Stimulated activated CD4-positive, alpha-beta T cell treated with anti-CD3 and anti-CD28 coated beads, Interleukin-4, amount 100 ng/mL, for 48 hours (primary cell): ENCODE measurements at regions not wholly inside any gene's neighbourhood (a gene's known extent, or its start where the extent isn't known, plus 50 kb on each side); places are given as distances from the start of the nearest gene placed in this dataset.
"Not testable (repeated sequence)": the region's sequence is repeated elsewhere in the genome, so short reads cannot be mapped to it uniquely, and the experiment has no call there.

Experiments
- DNase-seq, 2 donors: peaks; one replicate each; pipeline ENCODE4 v3.0.0-alpha.2; 2020; ENCODE audit warnings: low read depth in 2 of 2

DNA sequence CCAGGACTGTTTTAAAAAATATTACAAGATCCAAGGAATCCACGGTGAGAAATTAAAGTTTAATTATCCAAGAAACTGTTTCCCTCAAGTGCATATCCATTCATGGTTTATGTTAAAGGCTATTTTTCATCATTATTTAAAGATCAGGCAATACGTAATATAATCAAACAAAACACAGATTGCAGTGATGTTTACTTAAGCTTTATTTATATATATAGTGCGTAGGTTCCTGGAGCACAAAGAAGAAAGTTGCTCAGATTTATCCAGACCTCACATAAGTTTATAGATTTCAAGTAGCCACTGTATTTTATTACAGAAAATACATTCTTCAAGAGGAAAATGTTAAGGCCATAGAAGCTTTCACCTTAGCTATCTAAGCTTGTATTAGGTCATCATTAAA lies 210.0 kb upstream of the KLF14 start:
- no peak for DNase-seq

DNA sequence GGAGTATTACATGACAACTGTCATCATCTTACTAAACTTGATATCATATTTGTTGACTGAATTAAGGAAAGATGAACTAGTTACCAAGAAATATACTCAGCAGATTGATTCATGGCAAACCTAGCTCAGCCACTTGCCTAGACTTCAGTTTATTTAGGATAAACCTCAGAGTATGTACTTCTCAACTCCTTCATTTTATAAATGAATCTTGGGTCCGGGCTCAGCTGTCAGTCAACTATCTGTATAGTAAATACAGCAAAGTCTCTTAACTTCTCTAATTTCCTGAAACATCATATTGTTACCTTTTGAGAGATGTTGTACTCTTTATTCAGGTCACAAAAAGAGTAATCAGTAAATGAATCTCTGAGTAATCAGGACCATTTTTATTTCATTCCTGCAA lies 211.0 kb upstream of the KLF14 start:
- no peak for DNase-seq

DNA sequence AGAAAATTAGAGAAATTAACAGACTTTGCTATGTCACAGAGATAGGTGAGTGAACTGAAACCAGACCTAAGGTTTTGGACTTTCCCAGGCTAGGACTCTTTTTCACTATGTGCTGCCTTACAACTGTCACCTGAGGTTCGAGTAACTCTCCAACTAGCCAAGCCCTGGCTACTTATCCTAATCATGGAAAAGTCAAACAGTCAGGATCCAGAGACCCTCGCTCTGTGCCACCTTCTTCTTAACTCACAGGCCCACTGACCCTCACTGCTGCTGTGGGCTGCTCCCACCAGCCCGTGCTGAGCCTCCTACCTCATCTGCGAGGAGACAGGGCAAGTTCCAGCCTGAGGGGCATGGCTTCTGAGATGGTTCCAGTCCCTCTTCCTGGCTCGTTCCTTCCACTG lies 211.4 kb upstream of the KLF14 start:
- no peak for DNase-seq

DNA sequence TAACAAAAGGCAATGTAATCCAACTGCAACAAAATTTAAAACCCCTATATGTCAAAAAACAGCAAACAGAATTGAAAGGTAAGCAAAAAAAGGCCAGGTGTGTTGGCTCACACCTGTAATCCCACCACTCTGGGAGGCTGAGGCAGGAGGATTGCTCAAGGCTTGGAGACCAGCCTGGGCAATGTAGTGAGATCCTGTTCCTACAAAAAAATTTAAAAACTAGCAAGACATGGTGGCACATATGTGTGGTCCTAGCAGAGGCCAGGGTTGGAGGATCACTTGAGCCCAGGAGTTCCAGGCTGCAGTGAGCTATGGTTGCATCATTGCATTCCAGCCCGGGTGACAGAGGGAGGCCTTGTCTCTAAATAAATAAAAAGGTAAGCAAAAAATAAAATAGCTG lies 212.1 kb upstream of the KLF14 start:
- no peak for DNase-seq

DNA sequence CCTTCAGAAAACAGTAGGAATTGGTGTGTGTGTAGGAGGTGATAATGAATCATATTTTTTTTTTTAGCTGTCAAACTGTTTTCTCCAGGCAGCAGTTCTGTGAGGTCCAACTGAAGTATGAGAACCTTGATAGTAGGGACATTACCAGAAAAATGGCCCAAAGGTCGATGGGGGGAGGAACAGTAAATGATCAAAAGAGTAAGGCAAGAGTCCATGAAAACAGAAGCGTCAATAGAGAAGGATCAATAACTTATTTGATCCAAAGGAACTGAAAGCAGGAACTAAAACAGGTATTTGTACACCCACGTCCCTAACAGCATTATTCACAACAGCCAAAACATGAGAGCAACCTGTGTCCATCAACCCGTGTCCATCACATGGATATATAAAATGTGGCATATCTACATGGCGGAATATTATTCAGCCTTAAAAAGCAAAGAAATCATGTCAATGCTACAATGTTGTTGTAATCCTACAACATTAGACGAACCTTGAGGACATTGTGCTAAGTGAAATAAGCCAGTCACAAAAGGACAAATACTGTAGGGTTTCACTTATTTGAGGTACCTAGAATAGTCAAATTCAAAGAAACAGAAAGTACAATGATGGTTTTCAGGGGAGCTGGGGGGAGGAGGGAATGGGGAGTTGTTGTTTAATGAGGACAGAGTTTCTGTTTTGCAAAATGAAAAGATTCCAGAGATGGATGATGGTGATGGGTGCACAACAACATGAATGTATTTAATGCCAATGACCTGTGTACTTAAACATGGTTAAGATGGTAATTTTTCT lies 214.0 kb upstream of the KLF14 start:
- DNase-seq, result no peak

DNA sequence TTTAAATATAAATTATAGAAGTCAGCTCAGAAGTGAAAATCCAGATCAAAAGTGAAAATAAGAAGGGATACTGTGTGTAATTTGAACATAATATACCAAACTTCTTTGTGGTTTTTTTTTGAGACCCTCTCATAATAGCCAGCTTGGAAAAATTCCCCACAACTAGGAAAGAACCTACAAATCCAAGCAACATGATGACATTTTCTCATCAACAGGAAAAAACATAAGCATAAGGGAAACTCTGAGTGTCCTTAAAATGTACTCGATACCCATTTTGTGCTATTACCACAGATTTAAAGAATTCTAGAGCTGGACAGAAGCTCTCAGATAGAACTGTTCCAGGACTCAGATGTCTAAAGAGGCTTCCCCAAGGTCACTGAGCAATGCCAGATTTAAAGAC lies 214.8 kb upstream of the KLF14 start:
- no peak for DNase-seq

DNA sequence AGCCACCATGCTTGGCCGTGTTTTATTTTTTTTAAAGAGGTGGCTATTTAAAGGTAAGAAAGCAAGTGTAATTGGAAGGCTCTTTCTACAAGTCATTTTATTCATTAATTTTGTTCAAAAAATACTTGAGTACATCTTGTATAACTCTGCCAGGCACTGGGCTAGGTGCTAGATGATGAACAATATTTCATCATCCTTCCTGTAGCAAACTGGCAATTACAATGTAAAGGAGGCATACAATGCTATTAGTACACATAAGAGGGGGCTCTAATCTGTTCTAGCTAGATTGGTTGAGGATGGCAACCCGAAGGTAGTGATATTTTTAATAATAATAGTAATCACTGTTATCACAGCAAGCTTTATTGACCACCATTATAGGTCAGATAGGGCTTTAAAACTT lies 215.5 kb upstream of the KLF14 start:
- DNase-seq, result no peak

DNA sequence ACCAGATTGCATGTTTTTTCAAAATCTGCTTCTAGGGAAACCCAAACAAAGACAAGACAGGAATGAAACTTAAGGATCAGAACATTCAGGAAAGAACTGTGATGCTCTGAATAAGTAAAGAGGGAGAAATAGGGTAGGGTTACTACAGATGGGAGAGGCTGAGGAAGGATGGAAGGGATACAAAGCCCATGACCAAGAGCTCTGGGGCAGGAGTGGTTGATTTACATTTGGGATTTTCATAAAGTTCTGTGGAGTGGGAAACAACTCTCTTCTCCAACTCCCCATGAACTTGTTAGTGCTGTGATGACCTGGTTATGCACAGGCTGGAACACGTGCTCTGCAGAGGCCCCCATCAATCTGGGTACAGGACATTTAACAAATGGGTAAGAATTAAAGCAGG lies 216.0 kb upstream of the KLF14 start:
- DNase-seq, result no peak

DNA sequence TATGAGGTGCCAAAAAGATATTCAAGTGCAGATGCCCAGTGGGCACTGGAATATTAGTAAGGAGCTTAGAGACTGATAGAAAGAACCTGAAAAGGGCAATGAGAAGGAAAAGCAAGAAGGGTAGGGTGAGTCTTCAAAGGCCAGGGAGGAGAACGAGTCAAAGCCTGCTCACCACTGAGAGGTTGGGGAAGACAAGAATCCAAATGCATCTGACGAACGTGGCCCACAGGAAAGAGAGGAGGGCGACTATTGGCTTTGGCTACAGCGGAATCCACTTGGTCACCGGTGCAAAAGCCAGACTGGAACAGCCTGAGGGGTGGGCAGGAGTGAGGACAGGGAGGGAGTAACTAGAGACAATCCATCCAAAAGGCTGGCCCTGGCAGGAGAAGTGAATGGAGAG lies 216.7 kb upstream of the KLF14 start:
- DNase-seq, result no peak

DNA sequence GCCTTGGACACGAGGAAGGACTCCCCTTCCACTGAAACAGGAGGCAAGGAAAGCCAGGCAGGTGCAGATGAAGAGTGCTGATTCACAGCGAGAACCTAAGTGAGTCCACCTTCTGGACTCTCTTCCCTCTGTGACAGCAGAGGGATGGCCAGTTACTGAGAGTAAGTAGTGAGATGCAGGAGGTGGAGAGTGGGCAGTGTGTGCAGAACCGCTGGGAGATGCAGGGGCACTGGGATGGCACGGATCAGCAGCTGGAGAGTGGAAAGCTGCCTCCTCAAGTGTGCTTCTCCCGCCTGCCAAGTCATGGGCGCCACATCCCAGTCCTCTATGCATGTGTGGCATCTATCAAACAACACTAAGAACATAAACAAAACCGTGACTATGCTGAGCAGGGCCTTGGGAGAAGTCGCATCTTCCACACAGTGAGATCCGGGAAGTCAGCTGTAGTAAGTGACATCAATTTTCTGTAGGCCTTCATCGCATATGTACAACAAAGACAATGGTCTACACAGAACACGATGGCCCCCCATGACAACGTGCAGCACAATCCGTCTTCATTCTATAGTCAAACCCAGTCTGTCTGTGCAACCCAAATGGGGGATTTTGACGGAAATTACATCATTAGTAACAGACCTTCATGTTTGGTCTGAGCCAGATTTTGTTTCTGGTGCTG lies 217.4 kb upstream of the KLF14 start:
- DNase-seq, result no peak

DNA sequence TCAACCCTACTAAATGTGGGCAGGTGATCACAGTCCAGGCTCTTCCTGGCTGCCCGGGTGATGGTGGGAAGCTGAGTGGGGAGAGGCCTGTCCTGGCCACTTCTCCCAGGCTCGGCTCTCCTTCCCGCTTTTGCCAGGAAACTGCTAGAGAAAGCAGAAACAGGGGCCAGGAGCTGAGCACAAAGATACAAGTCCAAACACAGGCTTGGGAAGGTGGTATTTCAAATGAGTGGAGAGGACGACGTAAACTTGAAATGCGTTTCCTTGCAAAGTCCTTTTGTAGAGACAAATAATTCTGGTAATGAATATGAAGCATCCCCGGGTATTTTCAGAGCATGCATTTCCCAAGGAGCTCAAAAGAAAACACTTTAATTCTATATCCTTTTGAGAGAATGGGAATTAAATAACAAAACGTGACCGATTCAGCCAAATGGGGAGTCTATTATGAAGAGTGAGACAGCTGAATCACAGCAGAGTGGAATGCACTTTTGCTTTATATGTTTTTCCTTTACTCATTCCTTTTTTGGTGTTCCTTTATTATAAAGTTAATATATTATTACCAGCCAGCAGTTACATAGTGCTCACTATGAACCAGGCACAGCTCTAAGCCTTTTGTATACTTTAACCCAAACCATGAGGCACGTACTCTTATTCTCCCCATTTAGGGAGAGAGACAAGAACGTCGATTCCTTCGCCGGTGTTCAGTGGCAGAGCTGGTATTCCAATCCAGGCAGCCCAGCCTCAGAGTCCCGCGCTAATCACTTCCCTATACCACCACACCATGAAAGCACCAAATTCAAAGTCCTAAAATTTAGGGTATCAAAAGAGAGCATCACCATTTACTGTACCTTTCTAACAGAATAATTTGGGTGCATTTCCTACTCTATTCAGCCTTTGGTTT lies 218.2 kb upstream of the KLF14 start:
- no peak for DNase-seq

DNA sequence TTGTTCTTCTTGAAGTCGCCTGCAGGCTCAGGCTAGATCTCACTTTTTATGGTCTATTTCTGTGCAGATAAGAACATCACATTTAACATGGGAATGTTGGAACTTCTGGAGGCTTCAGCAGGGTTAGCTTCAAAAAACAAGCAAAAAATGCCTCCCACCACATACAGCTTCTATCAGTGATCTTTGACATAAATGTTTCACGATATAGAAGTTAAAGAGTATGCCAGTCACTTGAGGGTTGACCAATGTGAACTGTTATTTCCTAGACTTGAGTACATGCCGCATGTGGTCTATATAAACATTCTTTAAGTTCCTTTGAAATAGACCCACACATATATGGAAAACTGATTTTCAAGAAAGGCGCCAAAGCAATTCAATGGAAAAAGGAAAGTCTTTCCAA lies 219.2 kb upstream of the KLF14 start:
- no peak for DNase-seq

DNA sequence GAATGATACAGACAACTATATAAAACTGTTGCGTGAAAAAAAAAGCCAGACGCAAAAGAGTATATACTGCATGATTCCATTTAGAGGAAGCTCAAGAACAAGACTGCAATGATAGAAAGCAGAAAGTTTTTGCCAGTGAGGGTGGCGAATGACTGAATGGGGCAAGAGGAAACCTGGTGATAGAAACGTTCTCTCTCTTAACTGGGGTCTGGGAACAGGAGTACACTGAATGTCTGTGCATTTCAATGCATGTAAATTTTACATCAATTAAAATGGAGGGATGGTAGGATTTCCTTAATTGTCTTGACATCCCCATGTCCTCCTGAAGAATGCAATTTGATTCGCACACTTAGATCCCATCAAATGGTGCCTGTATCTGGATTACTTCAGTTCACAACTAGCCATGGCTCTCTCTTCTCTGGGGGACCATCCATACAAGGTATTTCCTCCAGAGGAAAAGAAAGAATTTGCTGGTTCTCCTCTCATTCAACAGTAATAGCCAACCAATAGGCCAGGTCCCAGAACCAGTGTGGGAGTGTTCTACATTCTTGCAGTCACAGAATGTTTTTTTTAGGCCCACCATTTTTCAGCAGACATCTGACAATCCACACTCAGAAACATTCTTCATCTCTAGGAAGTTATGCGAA lies 221.0 kb upstream of the KLF14 start:
- DNase-seq, result no peak

DNA sequence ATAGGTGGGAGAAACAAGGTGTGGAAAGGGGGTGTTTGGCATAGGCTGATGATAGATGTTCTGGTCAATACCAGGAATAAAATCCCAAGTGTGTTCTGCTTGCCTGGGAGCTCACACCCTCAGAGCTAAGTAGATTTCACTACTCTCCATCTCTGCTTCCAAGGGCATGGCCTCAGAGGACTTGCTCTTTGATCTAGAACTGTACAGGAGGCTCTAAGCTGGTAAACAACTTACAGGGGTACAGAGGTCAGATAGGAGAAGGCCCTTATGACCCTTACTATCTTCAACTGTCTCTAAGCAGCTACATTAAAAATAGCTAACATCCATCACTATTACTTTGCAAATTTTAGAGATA lies 221.5 kb upstream of the KLF14 start:
- no peak for DNase-seq

DNA sequence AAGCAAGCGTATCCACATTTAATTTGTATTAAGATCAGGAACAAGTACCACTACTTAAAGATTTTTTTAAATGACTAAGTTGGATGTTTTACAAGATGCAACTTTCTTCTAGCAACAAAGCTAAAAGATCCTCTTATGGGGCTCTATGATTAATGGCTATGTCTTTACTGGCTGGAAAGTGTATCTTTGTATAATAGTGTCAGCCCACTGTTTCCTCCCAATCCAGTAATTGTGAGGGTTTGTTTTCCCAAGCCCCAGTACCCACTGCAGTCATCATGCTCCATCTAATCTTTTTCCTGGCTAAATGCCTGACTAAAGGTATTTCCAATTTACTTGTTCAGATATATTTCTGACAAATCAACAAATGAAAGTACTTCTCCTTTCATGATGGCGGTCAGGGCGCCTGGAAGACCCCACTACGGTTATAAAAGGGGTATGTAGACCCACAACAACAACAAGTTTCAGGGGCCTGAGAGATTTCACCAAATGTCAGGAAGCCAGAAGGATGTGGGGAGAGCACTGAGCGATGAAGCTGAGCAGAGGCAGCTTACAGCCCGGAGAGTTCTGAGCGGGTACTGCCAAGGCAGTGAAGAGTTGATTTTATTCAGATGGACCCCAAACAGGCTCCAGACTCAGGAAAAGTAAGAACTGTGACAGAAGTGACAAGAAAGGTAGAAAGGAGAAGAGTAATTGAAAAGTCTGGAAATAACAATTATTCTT lies 222.6 kb upstream of the KLF14 start:
- no peak for DNase-seq

DNA sequence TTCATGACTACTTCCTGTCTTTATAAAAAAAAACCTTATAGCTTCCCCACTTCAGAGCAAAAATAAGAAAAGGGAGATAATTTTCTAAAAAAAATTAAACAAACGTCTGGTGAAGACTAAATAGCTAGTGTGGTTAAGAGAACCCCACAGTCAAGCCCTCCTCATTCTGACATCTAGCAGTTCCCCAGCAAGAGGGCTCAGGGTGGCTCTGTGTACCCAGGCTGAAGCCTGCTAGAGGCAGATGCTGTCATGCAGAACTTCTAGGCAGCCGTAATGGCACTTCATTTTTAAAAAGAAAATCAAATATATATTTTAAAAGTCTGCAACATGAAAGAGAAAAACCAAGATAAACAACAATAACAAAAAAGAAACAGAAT lies 223.1 kb upstream of the KLF14 start:
- DNase-seq, result no peak

DNA sequence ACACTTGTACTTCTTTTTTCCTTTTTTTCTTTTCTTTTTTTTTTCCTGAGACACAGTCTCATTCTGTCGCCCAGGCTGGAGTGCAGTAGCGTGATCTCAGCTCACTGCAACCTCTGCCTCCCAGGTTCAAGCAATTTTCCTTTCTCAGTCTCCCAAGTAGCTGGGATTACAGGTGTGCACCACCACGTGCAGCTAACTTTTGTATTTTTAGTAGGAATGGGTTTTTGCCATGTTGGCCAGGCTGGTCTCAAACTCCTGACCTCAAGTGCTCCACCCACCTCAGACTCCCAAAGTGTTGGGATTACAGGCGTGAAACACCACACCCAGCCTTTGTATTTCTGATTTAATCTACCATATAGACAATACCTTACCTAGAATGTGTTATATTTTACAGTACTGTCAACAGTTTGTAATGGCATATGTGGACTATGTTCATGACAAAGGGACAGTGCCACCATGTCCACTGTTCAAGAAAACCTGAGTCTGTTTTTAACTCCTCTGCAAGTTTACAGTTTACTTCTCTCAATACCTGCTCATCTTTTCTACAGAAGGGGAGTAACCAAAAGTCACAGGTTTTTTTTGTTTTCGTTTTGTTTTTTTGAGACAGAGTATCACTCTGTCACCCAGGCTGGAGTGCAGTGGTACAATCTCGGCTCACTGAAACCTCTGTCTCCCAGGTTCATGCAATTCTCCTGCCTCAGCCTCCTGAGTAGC lies 223.9 kb upstream of the KLF14 start:
- not testable (repeated sequence) for DNase-seq

DNA sequence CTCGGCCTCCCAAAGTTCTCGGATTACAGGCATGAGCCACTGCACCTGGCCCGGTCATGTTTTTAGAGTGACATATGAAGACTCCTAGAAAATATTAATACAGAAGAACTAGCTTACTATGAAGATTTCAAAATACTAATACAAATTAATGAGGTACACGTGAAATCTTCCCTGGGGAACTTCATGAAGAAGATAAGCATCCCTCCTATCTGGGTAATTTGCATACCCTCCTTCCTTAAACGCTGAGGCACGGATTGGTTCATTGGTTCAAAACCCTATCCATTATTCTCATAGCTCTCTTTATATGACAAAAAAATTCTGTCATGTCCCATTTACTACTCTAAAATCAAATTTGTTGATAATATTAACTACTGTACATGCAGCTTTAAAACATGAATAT lies 224.8 kb upstream of the KLF14 start:
- no peak for DNase-seq

DNA sequence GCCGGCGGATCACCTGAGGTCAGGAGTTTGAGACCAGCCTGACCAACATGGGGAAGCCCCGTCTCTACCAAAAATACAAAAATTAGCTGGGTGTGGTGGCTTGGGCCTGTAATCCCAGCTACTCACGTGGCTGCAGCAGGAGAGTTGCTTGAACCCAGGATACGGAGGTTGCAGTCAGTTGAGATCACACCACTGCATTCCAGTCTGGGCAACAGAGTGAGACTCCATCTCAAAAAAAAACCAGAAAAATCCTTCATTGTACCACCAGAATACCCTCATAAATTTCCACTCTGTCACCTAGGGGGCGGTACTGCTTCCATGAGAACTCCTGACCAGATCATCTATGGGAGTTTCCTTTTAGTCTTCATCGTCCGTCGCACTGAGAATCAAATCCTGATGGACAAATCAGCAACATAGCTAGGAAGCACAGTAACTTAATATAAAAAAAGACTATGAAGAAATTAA lies 225.8 kb upstream of the KLF14 start:
- no peak for DNase-seq

DNA sequence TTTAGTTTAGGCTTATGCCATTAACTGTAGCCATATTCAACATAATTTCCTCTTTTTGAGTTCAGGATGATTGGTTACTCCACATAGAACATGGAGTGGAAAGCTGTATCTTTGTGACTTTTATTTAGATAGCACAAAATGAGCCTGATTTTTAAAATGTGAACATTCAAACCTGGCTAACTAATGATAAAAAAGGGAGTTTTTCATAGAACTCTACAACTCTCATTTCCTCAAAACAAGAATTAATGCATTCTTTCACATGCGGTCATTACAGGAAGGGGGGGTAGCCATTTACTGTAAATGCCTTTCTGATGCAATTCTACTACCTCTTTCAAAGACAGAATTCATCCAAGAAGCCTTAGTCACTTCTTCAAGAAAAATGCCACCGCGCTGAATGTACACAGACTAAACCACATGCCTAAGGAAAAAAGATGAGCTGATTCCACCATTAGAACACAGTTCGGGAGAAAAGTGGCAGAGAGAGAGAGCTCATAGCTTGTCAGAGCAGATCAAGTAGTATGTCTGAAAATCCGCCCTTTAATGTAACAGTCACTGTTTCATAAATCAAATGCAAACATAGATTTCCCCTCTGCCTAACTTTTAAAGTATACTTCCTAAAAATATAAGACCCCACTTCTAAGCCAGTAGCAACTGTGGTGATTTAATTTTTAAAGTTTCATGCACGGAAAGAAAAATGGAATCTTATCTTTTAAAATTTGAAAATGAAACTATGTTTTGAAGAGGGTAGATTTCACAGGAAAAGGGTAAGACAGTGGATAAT lies 226.4 kb upstream of the KLF14 start:
- no peak for DNase-seq
